DOHH2 (cell line): ENCODE measurements at regions not wholly inside any gene's neighbourhood (a gene's known extent, or its start where the extent isn't known, plus 50 kb on each side); places are given as distances from the start of the nearest gene placed in this dataset.

Source experiments
- CTCF ChIP-seq: fragments of 200-600 bp; sonication (generic); IDR thresholded peaks from one replicate; pipeline ENCODE4 v1.5.1; 2014; ENCODE audit warnings: antibody characterized with exemption, mild to moderate bottlenecking, low read depth, low read length; ENCODE audit not compliant: poor library complexity, severe bottlenecking
- EZH2phosphoT487 ChIP-seq: fragments of 200-600 bp; sonication (generic); IDR thresholded peaks from 2 replicates; pipeline ENCODE4 v1.6.1; 2017; ENCODE audit warnings: borderline replicate concordance, mild to moderate bottlenecking, antibody characterized with exemption, low read length, moderate library complexity, mixed read lengths

DNA sequence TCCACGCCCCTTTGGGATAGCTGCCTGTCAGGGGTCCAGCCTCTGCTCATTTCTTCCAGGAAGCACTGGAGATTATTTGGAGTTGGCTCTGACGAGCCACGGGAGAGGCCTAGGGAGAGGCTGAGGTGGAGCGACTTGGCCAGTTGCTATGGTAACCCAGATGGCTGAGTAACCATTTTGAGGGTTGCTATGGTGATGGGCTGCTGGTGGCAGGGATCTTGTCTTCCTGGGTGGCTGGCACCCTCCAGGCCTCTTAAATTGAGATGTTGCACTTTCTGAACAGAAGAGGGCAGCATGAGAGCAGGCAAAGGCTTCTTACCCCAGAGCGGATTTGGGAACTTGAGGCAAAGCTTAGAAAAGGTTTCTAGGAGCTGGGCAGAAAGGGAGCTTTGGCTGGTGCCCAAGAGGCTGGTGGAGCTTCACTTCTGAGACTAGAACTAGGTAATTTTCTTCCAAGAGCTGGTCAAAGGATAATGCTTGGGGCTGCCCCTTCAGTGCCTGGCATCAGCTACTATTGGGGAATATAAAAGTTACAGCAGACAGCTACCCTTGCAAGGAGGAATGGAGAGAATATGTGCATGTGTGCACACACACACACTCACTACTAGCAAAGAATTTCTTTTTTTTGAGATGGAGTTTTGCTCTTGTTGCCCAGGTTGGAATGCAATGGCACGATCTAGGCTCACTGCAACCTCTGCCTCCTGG, 72.5 kb downstream of the NDUFS5 start:
- TF ChIP-seq CTCF (peak; percentile 74), EZH2phosphoT487 (no peak)
